SK-N-SH (cell line): ENCODE measurements at regions not wholly inside any gene's neighbourhood (a gene's known extent, or its start where the extent isn't known, plus 50 kb on each side); places are given as distances from the start of the nearest gene placed in this dataset.

Experiments used
- CTCF ChIA-PET: fragments of 300-600, 350-600 bp; formaldehyde crosslinking; extraction: SDS; loops from one replicate; lab custom pipeline; 2021; lab: Yijun Ruan, JAX
- POLR2A ChIA-PET: fragments of 350-600 bp; sonication (Branson Sonifier 250); formaldehyde crosslinking; extraction: SDS; loops from one replicate; lab custom pipeline; 2020; ENCODE audit warnings: antibody characterized with exemption, inconsistent platforms; lab: Yijun Ruan, JAX
- DNase-seq: peaks from one replicate; pipeline ENCODE4 v3.0.0; 2012
- H2AFZ ChIP-seq: fragments of 200-600 bp; sonication (generic); 2 replicates; pipeline ENCODE4 v1.8.1; 2016; ENCODE audit warnings: antibody characterized with exemption, mild to moderate bottlenecking, low read depth
- H3F3A ChIP-seq: fragments of 200-600 bp; sonication (generic); replicated peaks from 2 replicates; pipeline ENCODE3; 2016; ENCODE audit warnings: antibody characterized with exemption, mild to moderate bottlenecking; ENCODE audit not compliant: insufficient read depth
- H3K27ac ChIP-seq, 2 experiments: fragments of 200-500 bp in 1 of 2; fragments of 200-600 bp in 1 of 2; sonication (Bioruptor generic) in 1 of 2; sonication (generic), shearing (Covaris generic) in 1 of 2; 2 replicates each; pipeline versions ENCODE4 v1.5.1 to v1.6.1; 2014 to 2016; ENCODE audit warnings: low read depth in 2 of 2, inconsistent platforms in 1 of 2, low read length in 1 of 2, mild to moderate bottlenecking in 1 of 2, mixed read lengths in 1 of 2
- H3K27me3 ChIP-seq: fragments of 200-600 bp; sonication (generic), shearing (Covaris generic); 2 replicates; pipeline ENCODE4 v1.6.1; 2016; ENCODE audit warnings: mixed run types; ENCODE audit not compliant: insufficient read depth
- H3K36me3 ChIP-seq, 2 experiments: fragments of 200-500 bp in 1 of 2; fragments of 200-600 bp in 1 of 2; sonication (Bioruptor generic) in 1 of 2; sonication (generic) in 1 of 2; replicated peaks in 1 of 2; 2 replicates each; pipeline versions ENCODE3 to v1.5.1; 2014 to 2016; ENCODE audit warnings: low read length in 1 of 2, mild to moderate bottlenecking in 1 of 2; ENCODE audit not compliant: insufficient read depth in 2 of 2, control insufficient read depth in 1 of 2
- H3K4me1 ChIP-seq, 2 experiments: fragments of 200-500 bp in 1 of 2; fragments of 200-600 bp in 1 of 2; sonication (Bioruptor generic) in 1 of 2; sonication (generic), shearing (Covaris generic) in 1 of 2; 2 replicates each; pipeline versions ENCODE4 v1.5.1 to v1.6.1; 2014 to 2016; ENCODE audit warnings: low read depth in 1 of 2, low read length in 1 of 2, mixed run types in 1 of 2; ENCODE audit not compliant: insufficient read depth in 2 of 2, control insufficient read depth in 1 of 2
- H3K4me2 ChIP-seq: fragments of 200-600 bp; sonication (generic), shearing (Covaris generic); 2 replicates; pipeline ENCODE4 v1.6.1; 2017; ENCODE audit warnings: mixed run types
- H3K4me3 ChIP-seq, 2 experiments: fragments of 200-500 bp in 1 of 2; fragments of 200-600 bp in 1 of 2; sonication (Bioruptor generic) in 1 of 2; sonication (generic), shearing (Covaris generic) in 1 of 2; 2 replicates each; pipeline versions ENCODE4 v1.5.1 to v1.8.1; 2014 to 2016; ENCODE audit warnings: low read depth in 2 of 2, inconsistent platforms in 1 of 2, low read length in 1 of 2, mild to moderate bottlenecking in 1 of 2, mixed read lengths in 1 of 2, moderate library complexity in 1 of 2
- H3K79me2 ChIP-seq: fragments of 200-600 bp; sonication (generic); 2 replicates; pipeline ENCODE4 v1.8.1; 2017; ENCODE audit warnings: mild to moderate bottlenecking; ENCODE audit not compliant: insufficient read depth
- H3K9ac ChIP-seq: fragments of 200-600 bp; sonication (generic); 2 replicates; pipeline ENCODE4 v1.6.1; 2017; ENCODE audit warnings: mixed run types
- H3K9me2 ChIP-seq: fragments of 200-600 bp; sonication (generic); 2 replicates; pipeline ENCODE4 v1.6.1; 2017; ENCODE audit warnings: mixed run types
- H3K9me3 ChIP-seq: fragments of 200-600 bp; sonication (generic); 2 replicates; pipeline ENCODE4 v1.6.1; 2017; ENCODE audit warnings: mixed run types, mild to moderate bottlenecking, moderate library complexity
- H4K20me1 ChIP-seq: fragments of 200-600 bp; sonication (generic); 2 replicates; pipeline ENCODE4 v1.6.1; 2017; ENCODE audit warnings: mild to moderate bottlenecking, mixed run types; ENCODE audit not compliant: insufficient read depth
- CHD2 ChIP-seq: fragments of 150-350 bp; IDR thresholded peaks from 2 replicates; pipeline ENCODE4 v1.6.1; 2018; ENCODE audit warnings: low read length; ENCODE audit not compliant: partially characterized antibody
- ELF1 ChIP-seq: IDR thresholded peaks from 2 replicates; pipeline ENCODE4 v1.4.0; 2012
- EP300 ChIP-seq, 2 experiments: IDR thresholded peaks; 2 replicates each; pipeline versions ENCODE4 v1.4.0 to v1.6.1; 2012; ENCODE audit warnings: borderline replicate concordance in 1 of 2, low read depth in 1 of 2, low read length in 1 of 2
- EZH2phosphoT487 ChIP-seq: fragments of 200-600 bp; sonication (generic); IDR thresholded peaks from 2 replicates; pipeline ENCODE4 v1.6.1; 2017; ENCODE audit warnings: low read depth, mixed run types, mild to moderate bottlenecking, antibody characterized with exemption, moderate library complexity, borderline replicate concordance
- FOSL2 ChIP-seq: IDR thresholded peaks from 2 replicates; pipeline ENCODE4 v1.4.0; 2012; ENCODE audit warnings: low read depth, mild to moderate bottlenecking, moderate library complexity, borderline replicate concordance
- FOXM1 ChIP-seq: IDR thresholded peaks from 2 replicates; pipeline ENCODE4 v1.4.0; 2012; ENCODE audit warnings: low read depth, mild to moderate bottlenecking
- GABPA ChIP-seq: IDR thresholded peaks from 2 replicates; pipeline ENCODE4 v1.4.0; 2012; ENCODE audit warnings: low read depth, mild to moderate bottlenecking
- JUND ChIP-seq: IDR thresholded peaks from 2 replicates; pipeline ENCODE4 v1.4.0; 2012
- POLR2AphosphoS5 ChIP-seq: IDR thresholded peaks from 2 replicates; pipeline ENCODE4 v1.6.1; 2012; ENCODE audit warnings: low read depth, low read length
- RAD21 ChIP-seq: IDR thresholded peaks from 2 replicates; pipeline ENCODE4 v1.6.1; 2012; ENCODE audit warnings: mild to moderate bottlenecking, low read length
- RXRA ChIP-seq: IDR thresholded peaks from 2 replicates; pipeline ENCODE4 v1.4.0; 2012; ENCODE audit warnings: low read depth, mild to moderate bottlenecking, borderline replicate concordance
- SIN3A ChIP-seq: IDR thresholded peaks from 2 replicates; pipeline ENCODE4 v1.6.1; 2012; ENCODE audit warnings: low read depth, mild to moderate bottlenecking, low read length, moderate library complexity, borderline replicate concordance
- SMC3 ChIP-seq: IDR thresholded peaks from 2 replicates; pipeline ENCODE4 v1.6.1; 2012; ENCODE audit warnings: low read depth, low read length, improper control_type of control experiment
- TCF12 ChIP-seq: IDR thresholded peaks from 2 replicates; pipeline ENCODE4 v1.4.0; 2012
- TEAD4 ChIP-seq: IDR thresholded peaks from 2 replicates; pipeline ENCODE4 v1.4.0; 2012; ENCODE audit warnings: mild to moderate bottlenecking, borderline replicate concordance; ENCODE audit not compliant: insufficient read depth
- WGBS: methylation state at CpG from one replicate; pipeline ENCODE4 v1.1.6; 2017; ENCODE audit warnings: low lambda C conversion rate; 5-methylcytosine and 5-hydroxymethylcytosine counted together
- TF ChIP-seq, protein P1 (sequence below): fragments of 150-350 bp; IDR thresholded peaks from 2 replicates; pipeline ENCODE4 v1.6.1; 2017; ENCODE audit warnings: antibody characterized with exemption, low read length, low read depth, borderline replicate concordance
- TF ChIP-seq, protein P2 (sequence below): IDR thresholded peaks from 2 replicates; pipeline ENCODE4 v1.6.1; 2012; ENCODE audit warnings: mild to moderate bottlenecking, low read depth, low read length, moderate library complexity
- TF ChIP-seq, protein P3 (sequence below): IDR thresholded peaks from 2 replicates; pipeline ENCODE4; 2012
- TF ChIP-seq, protein P4 (sequence below): fragments of 150-350 bp; IDR thresholded peaks from 2 replicates; pipeline ENCODE4 v1.6.1; 2016; ENCODE audit warnings: mild to moderate bottlenecking, low read depth, low read length
- TF ChIP-seq, protein P5 (sequence below): IDR thresholded peaks from 2 replicates; pipeline ENCODE4 v1.4.0; 2012; ENCODE audit warnings: low read depth, borderline replicate concordance

DNA sequence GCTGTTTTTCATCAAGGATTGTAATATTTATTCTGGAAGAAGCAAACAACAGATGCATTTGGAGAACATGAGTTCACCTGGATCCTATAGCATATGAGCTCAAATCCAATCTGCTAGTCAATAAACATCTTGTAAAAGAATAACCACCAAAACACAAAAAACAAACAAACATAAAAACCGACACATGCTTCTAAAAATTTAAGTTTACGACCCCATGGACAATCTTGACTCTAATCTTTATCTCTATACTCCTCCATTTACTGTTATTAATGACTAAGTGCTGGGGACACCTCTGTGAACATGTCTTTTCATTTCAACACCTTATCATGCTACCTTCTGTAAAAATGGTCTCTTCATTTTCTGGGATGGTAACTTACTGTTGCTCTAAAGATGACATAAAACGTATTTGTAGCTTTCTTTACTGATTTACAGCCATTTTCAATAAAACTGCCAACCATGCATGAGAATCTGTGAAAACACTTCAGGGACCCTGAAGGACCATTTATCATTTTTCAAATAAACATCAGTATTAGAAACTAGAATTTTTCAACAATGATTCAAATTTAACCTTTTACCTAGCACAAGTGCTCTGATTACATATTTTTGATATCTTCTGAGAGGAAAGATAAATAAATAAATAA is 123.8 kb upstream of the SOX5 start:
- POLR2A ChIA-PET = no interaction called here
- no peak overlapping the region for H3K9ac ChIP-seq
- no peak overlapping the region for H3K27ac ChIP-seq
- 46% methylated on average over 3 of the region's 3 CpGs for WGBS
- H3K27me3 ChIP-seq = no peaks in the 10 kb centered on the region
- no peaks in the 10 kb centered on the region for H3F3A ChIP-seq
- no peaks in the 10 kb centered on the region for H3K9me2 ChIP-seq
- H2AFZ ChIP-seq = no peak overlapping the region
- CTCF ChIA-PET = no interaction called here
- no peaks in the 10 kb centered on the region for H3K79me2 ChIP-seq
- no peaks in the 10 kb centered on the region for H3K9me3 ChIP-seq
- H3K4me2 ChIP-seq = no peak overlapping the region
- H4K20me1 ChIP-seq = no peaks in the 10 kb centered on the region
- H3K4me1 ChIP-seq = no peaks in the 10 kb centered on the region; a peak in 1 of 4 replicates
- no peak overlapping the region for H3K4me3 ChIP-seq
- H3K36me3 ChIP-seq = no peaks in the 10 kb centered on the region
- no peak for TF ChIP-seq POLR2AphosphoS5
- no peak for TF ChIP-seq FOSL2
- no peak for TF ChIP-seq ELF1
- TF ChIP-seq RXRA = no peak
- TF ChIP-seq FOXM1 = no peak
- TF ChIP-seq GABPA = no peak
- TF ChIP-seq CHD2 = no peak
- TF ChIP-seq TCF12 = no peak
- no peak for TF ChIP-seq EZH2phosphoT487
- TF ChIP-seq, protein P1, sequence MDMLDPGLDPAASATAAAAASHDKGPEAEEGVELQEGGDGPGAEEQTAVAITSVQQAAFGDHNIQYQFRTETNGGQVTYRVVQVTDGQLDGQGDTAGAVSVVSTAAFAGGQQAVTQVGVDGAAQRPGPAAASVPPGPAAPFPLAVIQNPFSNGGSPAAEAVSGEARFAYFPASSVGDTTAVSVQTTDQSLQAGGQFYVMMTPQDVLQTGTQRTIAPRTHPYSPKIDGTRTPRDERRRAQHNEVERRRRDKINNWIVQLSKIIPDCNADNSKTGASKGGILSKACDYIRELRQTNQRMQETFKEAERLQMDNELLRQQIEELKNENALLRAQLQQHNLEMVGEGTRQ = no peak
- TF ChIP-seq, protein P2, sequence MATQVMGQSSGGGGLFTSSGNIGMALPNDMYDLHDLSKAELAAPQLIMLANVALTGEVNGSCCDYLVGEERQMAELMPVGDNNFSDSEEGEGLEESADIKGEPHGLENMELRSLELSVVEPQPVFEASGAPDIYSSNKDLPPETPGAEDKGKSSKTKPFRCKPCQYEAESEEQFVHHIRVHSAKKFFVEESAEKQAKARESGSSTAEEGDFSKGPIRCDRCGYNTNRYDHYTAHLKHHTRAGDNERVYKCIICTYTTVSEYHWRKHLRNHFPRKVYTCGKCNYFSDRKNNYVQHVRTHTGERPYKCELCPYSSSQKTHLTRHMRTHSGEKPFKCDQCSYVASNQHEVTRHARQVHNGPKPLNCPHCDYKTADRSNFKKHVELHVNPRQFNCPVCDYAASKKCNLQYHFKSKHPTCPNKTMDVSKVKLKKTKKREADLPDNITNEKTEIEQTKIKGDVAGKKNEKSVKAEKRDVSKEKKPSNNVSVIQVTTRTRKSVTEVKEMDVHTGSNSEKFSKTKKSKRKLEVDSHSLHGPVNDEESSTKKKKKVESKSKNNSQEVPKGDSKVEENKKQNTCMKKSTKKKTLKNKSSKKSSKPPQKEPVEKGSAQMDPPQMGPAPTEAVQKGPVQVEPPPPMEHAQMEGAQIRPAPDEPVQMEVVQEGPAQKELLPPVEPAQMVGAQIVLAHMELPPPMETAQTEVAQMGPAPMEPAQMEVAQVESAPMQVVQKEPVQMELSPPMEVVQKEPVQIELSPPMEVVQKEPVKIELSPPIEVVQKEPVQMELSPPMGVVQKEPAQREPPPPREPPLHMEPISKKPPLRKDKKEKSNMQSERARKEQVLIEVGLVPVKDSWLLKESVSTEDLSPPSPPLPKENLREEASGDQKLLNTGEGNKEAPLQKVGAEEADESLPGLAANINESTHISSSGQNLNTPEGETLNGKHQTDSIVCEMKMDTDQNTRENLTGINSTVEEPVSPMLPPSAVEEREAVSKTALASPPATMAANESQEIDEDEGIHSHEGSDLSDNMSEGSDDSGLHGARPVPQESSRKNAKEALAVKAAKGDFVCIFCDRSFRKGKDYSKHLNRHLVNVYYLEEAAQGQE = no peak
- TF ChIP-seq, protein P3, sequence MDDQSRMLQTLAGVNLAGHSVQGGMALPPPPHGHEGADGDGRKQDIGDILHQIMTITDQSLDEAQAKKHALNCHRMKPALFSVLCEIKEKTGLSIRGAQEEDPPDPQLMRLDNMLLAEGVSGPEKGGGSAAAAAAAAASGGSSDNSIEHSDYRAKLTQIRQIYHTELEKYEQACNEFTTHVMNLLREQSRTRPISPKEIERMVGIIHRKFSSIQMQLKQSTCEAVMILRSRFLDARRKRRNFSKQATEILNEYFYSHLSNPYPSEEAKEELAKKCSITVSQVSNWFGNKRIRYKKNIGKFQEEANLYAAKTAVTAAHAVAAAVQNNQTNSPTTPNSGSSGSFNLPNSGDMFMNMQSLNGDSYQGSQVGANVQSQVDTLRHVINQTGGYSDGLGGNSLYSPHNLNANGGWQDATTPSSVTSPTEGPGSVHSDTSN = no peak
- TF ChIP-seq, protein P4, sequence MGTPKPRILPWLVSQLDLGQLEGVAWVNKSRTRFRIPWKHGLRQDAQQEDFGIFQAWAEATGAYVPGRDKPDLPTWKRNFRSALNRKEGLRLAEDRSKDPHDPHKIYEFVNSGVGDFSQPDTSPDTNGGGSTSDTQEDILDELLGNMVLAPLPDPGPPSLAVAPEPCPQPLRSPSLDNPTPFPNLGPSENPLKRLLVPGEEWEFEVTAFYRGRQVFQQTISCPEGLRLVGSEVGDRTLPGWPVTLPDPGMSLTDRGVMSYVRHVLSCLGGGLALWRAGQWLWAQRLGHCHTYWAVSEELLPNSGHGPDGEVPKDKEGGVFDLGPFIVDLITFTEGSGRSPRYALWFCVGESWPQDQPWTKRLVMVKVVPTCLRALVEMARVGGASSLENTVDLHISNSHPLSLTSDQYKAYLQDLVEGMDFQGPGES = no peak
- TF ChIP-seq SMC3 = no peak
- TF ChIP-seq EP300 (IDR thresholded peaks at IDR 0.05; ENCODE audit: borderline replicate concordance in 1 of 2, low read depth in 1 of 2, low read length in 1 of 2) = no peak
- no peak for TF ChIP-seq SIN3A
- TF ChIP-seq, protein P5, sequence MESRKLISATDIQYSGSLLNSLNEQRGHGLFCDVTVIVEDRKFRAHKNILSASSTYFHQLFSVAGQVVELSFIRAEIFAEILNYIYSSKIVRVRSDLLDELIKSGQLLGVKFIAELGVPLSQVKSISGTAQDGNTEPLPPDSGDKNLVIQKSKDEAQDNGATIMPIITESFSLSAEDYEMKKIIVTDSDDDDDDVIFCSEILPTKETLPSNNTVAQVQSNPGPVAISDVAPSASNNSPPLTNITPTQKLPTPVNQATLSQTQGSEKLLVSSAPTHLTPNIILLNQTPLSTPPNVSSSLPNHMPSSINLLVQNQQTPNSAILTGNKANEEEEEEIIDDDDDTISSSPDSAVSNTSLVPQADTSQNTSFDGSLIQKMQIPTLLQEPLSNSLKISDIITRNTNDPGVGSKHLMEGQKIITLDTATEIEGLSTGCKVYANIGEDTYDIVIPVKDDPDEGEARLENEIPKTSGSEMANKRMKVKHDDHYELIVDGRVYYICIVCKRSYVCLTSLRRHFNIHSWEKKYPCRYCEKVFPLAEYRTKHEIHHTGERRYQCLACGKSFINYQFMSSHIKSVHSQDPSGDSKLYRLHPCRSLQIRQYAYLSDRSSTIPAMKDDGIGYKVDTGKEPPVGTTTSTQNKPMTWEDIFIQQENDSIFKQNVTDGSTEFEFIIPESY = no peak
- no peak for TF ChIP-seq RAD21
- no peak for TF ChIP-seq JUND
- no peak for TF ChIP-seq TEAD4
- TF ChIP-seq, all 33 proteins: peak for 0
- no peak for DNase-seq
